H1 (cell line): ENCODE measurements at regions not wholly inside any gene's neighbourhood (a gene's known extent, or its start where the extent isn't known, plus 50 kb on each side); places are given as distances from the start of the nearest gene placed in this dataset.

Experiments
- CTCF ChIA-PET: fragments of 300-600 bp; sonication (Branson Sonifier 250); formaldehyde crosslinking; loops from one replicate; lab custom pipeline; 2021; ENCODE audit not compliant: partially characterized antibody; lab: Charles Lee
- POLR2A ChIA-PET: fragments of 300-600 bp; sonication (Branson Sonifier 250); formaldehyde crosslinking; loops from one replicate; lab custom pipeline; 2021; ENCODE audit warnings: inconsistent platforms; ENCODE audit not compliant: partially characterized antibody; lab: Charles Lee
- DNase-seq, 2 experiments: peaks; one replicate each; pipeline versions ENCODE4 v3.0.0 to v3.0.0-alpha.2; 2010 to 2022; ENCODE audit warnings: low spot score in 2 of 2, low read depth in 1 of 2, mixed read lengths in 1 of 2
- FAIRE-seq: peaks from 2 replicates; lab custom pipeline; 2011; peaks lifted over from hg19 to GRCh38; lab: Jason Lieb, UNC
- H2AFZ ChIP-seq: 2 replicates; pipeline ENCODE4 v1.8.1; 2012; ENCODE audit warnings: low read length, inconsistent platforms
- H2AK5ac ChIP-seq: 2 replicates; pipeline ENCODE4 v1.6.1; 2013; ENCODE audit warnings: low read depth, low read length
- H2BK120ac ChIP-seq: replicated peaks from 2 replicates; pipeline ENCODE3; 2013; ENCODE audit warnings: low read depth, low read length, inconsistent platforms
- H2BK12ac ChIP-seq: 2 replicates; pipeline ENCODE4 v1.6.1; 2013; ENCODE audit warnings: low read depth, low read length
- H2BK15ac ChIP-seq: 2 replicates; pipeline ENCODE4 v1.6.1; 2013; ENCODE audit warnings: low read length
- H2BK20ac ChIP-seq: 2 replicates; pipeline ENCODE4 v1.6.1; 2013; ENCODE audit warnings: low read length
- H2BK5ac ChIP-seq: 2 replicates; pipeline ENCODE4 v1.6.1; 2013; ENCODE audit warnings: low read depth, low read length
- H3K14ac ChIP-seq: 2 replicates; pipeline ENCODE4 v1.6.1; 2013; ENCODE audit warnings: inconsistent platforms; ENCODE audit not compliant: insufficient read length
- H3K18ac ChIP-seq: 2 replicates; pipeline ENCODE4 v1.6.1; 2013; ENCODE audit warnings: low read length; ENCODE audit errors: extremely low read depth
- H3K23ac ChIP-seq: 2 replicates; pipeline ENCODE4 v1.6.1; 2013; ENCODE audit warnings: inconsistent platforms; ENCODE audit not compliant: insufficient read length
- H3K23me2 ChIP-seq: 2 replicates; pipeline ENCODE4 v1.6.1; 2013; ENCODE audit warnings: low read depth, low read length
- H3K27ac ChIP-seq: 2 replicates; pipeline ENCODE4 v1.6.1; 2011; ENCODE audit warnings: low read depth, low read length, inconsistent platforms
- H3K27me3 ChIP-seq, 4 experiments: replicated peaks in 1 of 4; 1 replicate in 1 of 4; 2 replicates in 3 of 4; pipeline versions ENCODE4 v1.6.1 to v1.8.1; 2011 to 2013; ENCODE audit warnings: low read length in 3 of 4, mild to moderate bottlenecking in 3 of 4, inconsistent platforms in 2 of 4, mixed read lengths in 2 of 4, moderate library complexity in 1 of 4; ENCODE audit not compliant: control insufficient read depth in 3 of 4, insufficient read depth in 3 of 4; ENCODE audit errors: extremely low read depth in 1 of 4
- H3K36me3 ChIP-seq, 4 experiments: 2 replicates each; pipeline versions ENCODE4 v1.6.1 to v1.8.1; 2011 to 2013; ENCODE audit warnings: mild to moderate bottlenecking in 4 of 4, low read length in 3 of 4, moderate library complexity in 2 of 4, control low read depth in 1 of 4, inconsistent platforms in 1 of 4; ENCODE audit not compliant: insufficient read depth in 4 of 4, control insufficient read depth in 2 of 4
- H3K4ac ChIP-seq: replicated peaks from 2 replicates; pipeline ENCODE3; 2013; ENCODE audit warnings: low read length, low read depth, mixed read lengths, inconsistent platforms; ENCODE audit not compliant: insufficient read length
- H3K4me1 ChIP-seq, 4 experiments: replicated peaks in 1 of 4; 1 replicate in 1 of 4; 2 replicates in 3 of 4; pipeline versions ENCODE4 v1.6.1 to v1.8.1; 2011 to 2013; ENCODE audit warnings: low read length in 3 of 4, inconsistent platforms in 2 of 4, mixed read lengths in 1 of 4; ENCODE audit not compliant: insufficient read depth in 4 of 4, control insufficient read depth in 3 of 4
- H3K4me2 ChIP-seq, 2 experiments: 2 replicates each; pipeline versions ENCODE4 v1.6.1 to v1.8.1; 2011 to 2013; ENCODE audit warnings: low read depth in 2 of 2, low read length in 2 of 2, control low read depth in 1 of 2, inconsistent platforms in 1 of 2, mild to moderate bottlenecking in 1 of 2; ENCODE audit not compliant: insufficient read depth in 1 of 2
- H3K4me3 ChIP-seq, 4 experiments: fragments of 200-600, 300-600 bp in 1 of 4; sonication (generic), shearing (Covaris generic), sonication (Bioruptor Twin) in 1 of 4; 2 replicates each; pipeline versions ENCODE4 v1.5.1 to v1.8.1; 2011 to 2016; ENCODE audit warnings: low read length in 4 of 4, low read depth in 3 of 4, control low read depth in 2 of 4, inconsistent platforms in 2 of 4, mild to moderate bottlenecking in 2 of 4, mixed read lengths in 1 of 4, moderate library complexity in 1 of 4; ENCODE audit not compliant: insufficient read depth in 2 of 4; ENCODE audit errors: extremely low read depth in 1 of 4
- H3K56ac ChIP-seq: replicated peaks from 2 replicates; pipeline ENCODE3; 2013; ENCODE audit warnings: low read depth, mild to moderate bottlenecking, mixed read lengths, low read length, inconsistent platforms; ENCODE audit not compliant: insufficient read length
- H3K79me1 ChIP-seq: 2 replicates; pipeline ENCODE4 v1.6.1; 2013; ENCODE audit warnings: low read depth, low read length, control low read depth
- H3K79me2 ChIP-seq, 2 experiments: 2 replicates each; pipeline versions ENCODE4 v1.6.1 to v1.8.1; 2012 to 2013; ENCODE audit warnings: low read length in 2 of 2, mild to moderate bottlenecking in 2 of 2, inconsistent platforms in 1 of 2; ENCODE audit not compliant: insufficient read depth in 2 of 2, control insufficient read depth in 1 of 2
- H3K9ac ChIP-seq, 4 experiments: replicated peaks in 1 of 4; 1 replicate in 1 of 4; 2 replicates in 3 of 4; pipeline versions ENCODE4 v1.6.1 to v1.8.1; 2011 to 2013; ENCODE audit warnings: low read depth in 3 of 4, low read length in 3 of 4, control low read depth in 2 of 4, mild to moderate bottlenecking in 2 of 4, moderate library complexity in 2 of 4, inconsistent platforms in 1 of 4; ENCODE audit errors: extremely low read depth in 1 of 4
- H3K9me3 ChIP-seq, 2 experiments: 2 replicates each; pipeline versions ENCODE4 v1.6.1 to v1.8.1; 2012 to 2013; ENCODE audit warnings: mild to moderate bottlenecking in 2 of 2, moderate library complexity in 2 of 2, control low read depth in 1 of 2, inconsistent platforms in 1 of 2, low read depth in 1 of 2, low read length in 1 of 2, mixed read lengths in 1 of 2; ENCODE audit not compliant: insufficient read depth in 2 of 2
- H4K20me1 ChIP-seq, 2 experiments: replicated peaks in 1 of 2; 2 replicates each; pipeline versions ENCODE3 to v1.8.1; 2011 to 2013; ENCODE audit warnings: inconsistent platforms in 2 of 2, low read length in 2 of 2, mild to moderate bottlenecking in 1 of 2; ENCODE audit not compliant: insufficient read depth in 2 of 2, control insufficient read depth in 1 of 2
- H4K5ac ChIP-seq: 2 replicates; pipeline ENCODE4 v1.6.1; 2013; ENCODE audit warnings: low read length, low read depth, mixed read lengths, inconsistent platforms; ENCODE audit not compliant: insufficient read length
- H4K8ac ChIP-seq: 2 replicates; pipeline ENCODE4 v1.8.0; 2013; ENCODE audit warnings: mild to moderate bottlenecking, moderate library complexity, low read length, inconsistent platforms; ENCODE audit not compliant: insufficient read depth; ENCODE audit errors: extremely low read depth
- H4K91ac ChIP-seq: replicated peaks from 2 replicates; pipeline ENCODE3; 2013; ENCODE audit warnings: low read length, mixed read lengths, inconsistent platforms; ENCODE audit not compliant: insufficient read length
- BRCA1 ChIP-seq: IDR thresholded peaks from 2 replicates; pipeline ENCODE4 v1.6.1; 2012; ENCODE audit warnings: low read depth, low read length, improper control_type of control experiment
- CBX8 ChIP-seq: fragments of 300-800, 300-1000 bp; sonication (generic); IDR thresholded peaks from 2 replicates; pipeline ENCODE4 v1.7.1; 2016; ENCODE audit warnings: low read depth, low read length, borderline replicate concordance
- MAFK ChIP-seq: IDR thresholded peaks from 2 replicates; pipeline ENCODE4 v1.6.1; 2012; ENCODE audit warnings: low read depth, mild to moderate bottlenecking, improper control_type of control experiment, low read length
- NANOG ChIP-seq: IDR thresholded peaks from 2 replicates; pipeline ENCODE4 v1.6.1; 2011; ENCODE audit warnings: low read length, low read depth, mild to moderate bottlenecking, inconsistent platforms; ENCODE audit not compliant: insufficient read depth, poor library complexity, severe bottlenecking
- PHF8 ChIP-seq: fragments of 200-600 bp; sonication (generic); conservative IDR thresholded peaks from 2 replicates; pipeline ENCODE4 v1.7.1; 2012; ENCODE audit warnings: low read depth, mild to moderate bottlenecking, inconsistent platforms, low read length, moderate library complexity
- YY1 ChIP-seq: IDR thresholded peaks from 2 replicates; pipeline ENCODE4 v1.6.1; 2011; ENCODE audit warnings: low read depth, mild to moderate bottlenecking, low read length
- ZNF274 ChIP-seq: IDR thresholded peaks from 2 replicates; pipeline ENCODE4 v1.7.0; 2012; ENCODE audit warnings: low read length, borderline replicate concordance; ENCODE audit errors: extremely low read depth
- WGBS, 2 experiments: shearing (Covaris generic) in 1 of 2; methylation state at CpG; one replicate each; pipeline versions ENCODE4 v1.1.6 to v1.1.7; 2013 to 2015; ENCODE audit warnings: low lambda C conversion rate in 2 of 2, mixed read lengths in 2 of 2, inconsistent platforms in 1 of 2, low coverage in 1 of 2, missing lambda C conversion rate in 1 of 2; ENCODE audit not compliant: insufficient replicate concordance in 2 of 2, insufficient coverage in 1 of 2, insufficient read length in 1 of 2; ENCODE audit errors: extremely low coverage in 1 of 2, missing lambda C conversion rate in 1 of 2; 5-methylcytosine and 5-hydroxymethylcytosine counted together

- no peak overlapping the region for H4K5ac ChIP-seq
- no peak overlapping the region for H2BK12ac ChIP-seq
- H3K18ac ChIP-seq: no peak overlapping the region
- H3K27me3 ChIP-seq: no peaks in the 10 kb centered on the region
- no peak overlapping the region for H3K4me2 ChIP-seq
- ChIA-PET POLR2A (no interaction called here), CTCF (no interaction called here)
- no peaks in the 10 kb centered on the region for H4K20me1 ChIP-seq
- no peak overlapping the region for H3K4me3 ChIP-seq
- no peak overlapping the region for H3K9ac ChIP-seq
- no peak overlapping the region for H3K56ac ChIP-seq
- H3K4ac ChIP-seq: no peak overlapping the region
- no peak overlapping the region for H3K27ac ChIP-seq
- H4K91ac ChIP-seq: no peak overlapping the region
- H3K23me2 ChIP-seq: no peaks in the 10 kb centered on the region
- H2BK20ac ChIP-seq: no peak overlapping the region
- no peak for FAIRE-seq
- no peak overlapping the region for H2BK15ac ChIP-seq
- no peaks in the 10 kb centered on the region for H3K4me1 ChIP-seq
- no peaks in the 10 kb centered on the region for H3K79me1 ChIP-seq
- no peak for DNase-seq
- no peak overlapping the region for H3K14ac ChIP-seq
- H2AFZ ChIP-seq: no peak overlapping the region
- H3K79me2 ChIP-seq: no peaks in the 10 kb centered on the region
- H3K23ac ChIP-seq: no peak overlapping the region
- no peak overlapping the region for H4K8ac ChIP-seq
- H2BK5ac ChIP-seq: no peak overlapping the region
- WGBS, 2 experiments: 90 to 100% methylated on average over 1 to 3 of the region's 3 CpGs
- TF ChIP-seq YY1: no peak
- TF ChIP-seq BRCA1: no peak
- no peak for TF ChIP-seq MAFK
- TF ChIP-seq ZNF274: no peak
- TF ChIP-seq PHF8: no peak
- no peak for TF ChIP-seq CBX8
- TF ChIP-seq NANOG: no peak
- H2BK120ac ChIP-seq: no peak overlapping the region
- H2AK5ac ChIP-seq: no peak overlapping the region
- no peaks in the 10 kb centered on the region for H3K36me3 ChIP-seq
- H3K9me3 ChIP-seq: no peaks in the 10 kb centered on the region
Measured at GRCh38 chr18:53795061-53795460, 429.4 kb downstream of the MBD2 start.
